Activated naive CD8-positive, alpha-beta T cell treated with anti-CD3 and anti-CD28 coated beads, Interleukin-2, amount 50 U/mL, for 24 hours (primary cell): ENCODE measurements at regions not wholly inside any gene's neighbourhood (a gene's known extent, or its start where the extent isn't known, plus 50 kb on each side); places are given as distances from the start of the nearest gene placed in this dataset.
"Not testable (repeated sequence)": the region's sequence is repeated elsewhere in the genome, so short reads cannot be mapped to it uniquely, and the experiment has no call there.

Experiments used
- ATAC-seq: fragments of 150-1000 bp; cut with Tn5 transposase; one replicate; pipeline ENCODE4 v1.10.0; 2021
- DNase-seq: peaks from one replicate; pipeline ENCODE4 v3.0.0; 2021
- H3K27ac Mint-ChIP-seq: one replicate; pipeline ENCODE4 v1.8.0; 2021; ENCODE audit warnings: mild to moderate bottlenecking, mixed read lengths
- H3K27me3 Mint-ChIP-seq: one replicate; pipeline ENCODE4 v1.8.0; 2021; ENCODE audit warnings: mixed read lengths
- H3K36me3 Mint-ChIP-seq: one replicate; pipeline ENCODE4 v1.8.0; 2021; ENCODE audit warnings: low read depth, mixed read lengths
- H3K4me1 Mint-ChIP-seq: one replicate; pipeline ENCODE4 v1.8.0; 2021; ENCODE audit warnings: mixed read lengths
- H3K4me3 Mint-ChIP-seq: one replicate; pipeline ENCODE4 v1.8.0; 2021; ENCODE audit warnings: mild to moderate bottlenecking, moderate library complexity, mixed read lengths
- H3K9me3 Mint-ChIP-seq: one replicate; pipeline ENCODE4 v1.8.0; 2021; ENCODE audit warnings: mixed read lengths

- no peak overlapping the region for H3K27ac Mint-ChIP-seq
- no peaks in the 10 kb centered on the region for H3K4me1 Mint-ChIP-seq
- DNase-seq (no peak), ATAC-seq (no peak)
- peaks cover 7% of the 10 kb centered on the region for H3K9me3 Mint-ChIP-seq
- no peaks in the 10 kb centered on the region for H3K27me3 Mint-ChIP-seq
- H3K36me3 Mint-ChIP-seq = no peaks in the 10 kb centered on the region
- H3K4me3 Mint-ChIP-seq = no peak overlapping the region
These were observed 707.5 kb downstream of the ZWINT start for GRCh38 chr10:55653531-55653930.

GRCh38 chr10:55641601-55642000 is 719.5 kb downstream of the ZWINT start:
- H3K27me3 Mint-ChIP-seq = no peaks in the 10 kb centered on the region
- H3K36me3 Mint-ChIP-seq = no peaks in the 10 kb centered on the region
- ATAC-seq = no peak
- no peaks in the 10 kb centered on the region for H3K9me3 Mint-ChIP-seq
- no peak overlapping the region for H3K4me3 Mint-ChIP-seq
- no peak overlapping the region for H3K27ac Mint-ChIP-seq
- no peak for DNase-seq
- H3K4me1 Mint-ChIP-seq = no peaks in the 10 kb centered on the region

- Mint-ChIP-seq H3K27ac (no peak overlapping the region), H3K27me3 (peaks cover 45% of the 10 kb centered on the region), H3K9me3 (no peaks in the 10 kb centered on the region), H3K4me3 (no peak overlapping the region), H3K36me3 (peaks cover 2% of the 10 kb centered on the region), H3K4me1 (peaks cover 2% of the 10 kb centered on the region)
- ATAC-seq = peak; percentile 76
- DNase-seq = peak; percentile 25
These were observed 729.9 kb downstream of the ZWINT start for GRCh38 chr10:55631071-55631654.

- peaks cover 2% of the 10 kb centered on the region for H3K36me3 Mint-ChIP-seq
- H3K27ac Mint-ChIP-seq = no peak overlapping the region
- DNase-seq (no peak), ATAC-seq (no peak)
- no peaks in the 10 kb centered on the region for H3K9me3 Mint-ChIP-seq
- H3K4me1 Mint-ChIP-seq = peaks cover 2% of the 10 kb centered on the region
- no peak overlapping the region for H3K4me3 Mint-ChIP-seq
- peaks cover 49% of the 10 kb centered on the region for H3K27me3 Mint-ChIP-seq
These were observed 730.5 kb downstream of the ZWINT start for GRCh38 chr10:55630491-55631056.

- DNase-seq (no peak), ATAC-seq (no peak)
- no peak overlapping the region for H3K27ac Mint-ChIP-seq
- peaks cover 2% of the 10 kb centered on the region for H3K36me3 Mint-ChIP-seq
- H3K9me3 Mint-ChIP-seq = no peaks in the 10 kb centered on the region
- peaks cover 50% of the 10 kb centered on the region for H3K27me3 Mint-ChIP-seq
- peaks cover 2% of the 10 kb centered on the region for H3K4me1 Mint-ChIP-seq
- H3K4me3 Mint-ChIP-seq = no peak overlapping the region
These were observed 731.1 kb downstream of the ZWINT start for GRCh38 chr10:55629793-55630490.

GRCh38 chr10:55628260-55628701 is 732.8 kb downstream of the ZWINT start:
- H3K4me1 Mint-ChIP-seq = peaks cover 2% of the 10 kb centered on the region
- H3K27me3 Mint-ChIP-seq = peaks cover 52% of the 10 kb centered on the region
- H3K27ac Mint-ChIP-seq = no peak overlapping the region
- H3K9me3 Mint-ChIP-seq = no peaks in the 10 kb centered on the region
- DNase-seq = no peak
- H3K4me3 Mint-ChIP-seq = no peak overlapping the region
- ATAC-seq = no peak
- H3K36me3 Mint-ChIP-seq = peaks cover 2% of the 10 kb centered on the region

GRCh38 chr10:55627501-55628051 is 733.5 kb downstream of the ZWINT start:
- Mint-ChIP-seq H3K36me3 (peaks cover 2% of the 10 kb centered on the region), H3K27ac (no peak overlapping the region), H3K4me1 (peaks cover 2% of the 10 kb centered on the region), H3K4me3 (no peak overlapping the region), H3K9me3 (no peaks in the 10 kb centered on the region), H3K27me3 (peaks cover 49% of the 10 kb centered on the region)
- no peak for ATAC-seq
- DNase-seq = no peak

GRCh38 chr10:55601690-55602478 is 759.2 kb downstream of the ZWINT start:
- not testable (repeated sequence) for H3K9me3 Mint-ChIP-seq, H3K27me3 Mint-ChIP-seq, DNase-seq, H3K4me3 Mint-ChIP-seq, H3K36me3 Mint-ChIP-seq, H3K27ac Mint-ChIP-seq, ATAC-seq, H3K4me1 Mint-ChIP-seq

GRCh38 chr10:55551603-55552002 is 750.6 kb upstream of the PCDH15 start:
- H3K4me3 Mint-ChIP-seq = no peak overlapping the region
- H3K36me3 Mint-ChIP-seq = no peaks in the 10 kb centered on the region
- ATAC-seq (no peak), DNase-seq (no peak)
- no peak overlapping the region for H3K27ac Mint-ChIP-seq
- H3K9me3 Mint-ChIP-seq = peaks cover 5% of the 10 kb centered on the region
- H3K4me1 Mint-ChIP-seq = no peaks in the 10 kb centered on the region
- H3K27me3 Mint-ChIP-seq = no peaks in the 10 kb centered on the region

- no peaks in the 10 kb centered on the region for H3K27me3 Mint-ChIP-seq
- peaks cover 5% of the 10 kb centered on the region for H3K9me3 Mint-ChIP-seq
These were observed 749.2 kb upstream of the PCDH15 start for GRCh38 chr10:55550236-55550635.

GRCh38 chr10:55537497-55537896 is 736.5 kb upstream of the PCDH15 start:
- not testable (repeated sequence) for H3K27ac Mint-ChIP-seq, DNase-seq, H3K4me3 Mint-ChIP-seq, H3K36me3 Mint-ChIP-seq, H3K27me3 Mint-ChIP-seq, H3K4me1 Mint-ChIP-seq, ATAC-seq, H3K9me3 Mint-ChIP-seq

More at GRCh38 chr10:55550236-55550635, 749.2 kb upstream of the PCDH15 start:
- ATAC-seq = no peak
- H3K36me3 Mint-ChIP-seq = no peaks in the 10 kb centered on the region
- no peak overlapping the region for H3K4me3 Mint-ChIP-seq
- DNase-seq = no peak
- no peak overlapping the region for H3K27ac Mint-ChIP-seq
- H3K4me1 Mint-ChIP-seq = no peaks in the 10 kb centered on the region

GRCh38 chr10:55519264-55519663 is 718.2 kb upstream of the PCDH15 start:
- Mint-ChIP-seq H3K27me3 (no peaks in the 10 kb centered on the region), H3K4me3 (no peak overlapping the region), H3K4me1 (no peaks in the 10 kb centered on the region), H3K36me3 (no peaks in the 10 kb centered on the region), H3K27ac (no peak overlapping the region), H3K9me3 (peaks cover 3% of the 10 kb centered on the region)
- no peak for DNase-seq
- ATAC-seq = no peak

- DNase-seq, H3K4me1 Mint-ChIP-seq, H3K27ac Mint-ChIP-seq, H3K4me3 Mint-ChIP-seq, ATAC-seq, H3K9me3 Mint-ChIP-seq, H3K36me3 Mint-ChIP-seq, H3K27me3 Mint-ChIP-seq: not testable (repeated sequence)
These were observed 717.4 kb upstream of the PCDH15 start for GRCh38 chr10:55518416-55518815.

- Mint-ChIP-seq H3K36me3 (no peaks in the 10 kb centered on the region), H3K4me1 (no peaks in the 10 kb centered on the region), H3K4me3 (no peak overlapping the region), H3K27ac (no peak overlapping the region), H3K9me3 (peaks cover 4% of the 10 kb centered on the region), H3K27me3 (no peaks in the 10 kb centered on the region)
- no peak for ATAC-seq
- DNase-seq = no peak
These were observed 708.1 kb upstream of the PCDH15 start for GRCh38 chr10:55509168-55509567.
